NCI-H446 treated with DMSO at 0.1 percent for 48 hours (cell line): ENCODE measurements at regions not wholly inside any gene's neighbourhood (a gene's known extent, or its start where the extent isn't known, plus 50 kb on each side); places are given as distances from the start of the nearest gene placed in this dataset.
A peak's percentile ranks its signal among the peaks of the same experiment; 100 is the strongest.
"Not testable (repeated sequence)": the region's sequence is repeated elsewhere in the genome, so short reads cannot be mapped to it uniquely, and the experiment has no call there.

Experiments
- DNase-seq: peaks from one replicate; lab custom pipeline; 2025; lab: John Stamatoyannopoulos, UW

DNA sequence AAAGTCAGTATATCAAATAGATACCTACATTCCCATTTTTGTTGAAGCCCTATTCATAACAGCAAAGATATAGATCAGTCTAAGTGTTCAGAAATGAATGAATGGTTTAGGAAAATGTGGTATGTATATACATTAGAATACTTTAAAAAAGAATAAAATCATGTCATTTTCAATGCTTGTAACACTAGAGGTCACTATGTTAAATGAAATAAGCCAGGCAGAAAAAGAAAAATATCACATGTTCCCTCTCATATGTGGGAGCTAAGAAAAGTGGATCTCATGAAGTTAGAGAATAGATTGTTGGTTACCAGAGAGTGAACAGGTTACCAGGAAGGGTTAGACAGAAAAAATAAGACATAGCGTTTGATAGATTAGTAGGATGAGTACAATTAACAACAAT is 1111.0 kb upstream of the SLC39A10 start:
- peak; percentile 31 for DNase-seq

DNA sequence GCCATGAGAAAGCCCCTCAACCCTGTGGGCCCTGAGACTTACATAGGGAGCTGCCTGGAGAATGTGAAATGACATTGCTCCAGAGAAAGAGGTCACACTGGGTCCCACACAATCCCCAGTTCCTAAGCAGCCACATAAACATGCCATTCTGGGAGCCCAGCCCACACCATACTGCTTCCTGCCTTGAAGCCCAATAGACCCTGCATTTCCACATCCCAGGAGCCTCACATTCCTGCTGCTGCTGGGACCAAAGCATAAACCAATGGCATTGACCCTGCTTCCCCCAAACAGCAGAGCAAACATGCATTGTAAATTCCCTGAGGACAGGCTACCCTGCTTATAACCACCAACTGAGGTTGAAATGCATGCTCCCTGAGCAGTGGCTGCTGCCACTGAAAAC is 1117.6 kb upstream of the SLC39A10 start:
- DNase-seq, result no peak

DNA sequence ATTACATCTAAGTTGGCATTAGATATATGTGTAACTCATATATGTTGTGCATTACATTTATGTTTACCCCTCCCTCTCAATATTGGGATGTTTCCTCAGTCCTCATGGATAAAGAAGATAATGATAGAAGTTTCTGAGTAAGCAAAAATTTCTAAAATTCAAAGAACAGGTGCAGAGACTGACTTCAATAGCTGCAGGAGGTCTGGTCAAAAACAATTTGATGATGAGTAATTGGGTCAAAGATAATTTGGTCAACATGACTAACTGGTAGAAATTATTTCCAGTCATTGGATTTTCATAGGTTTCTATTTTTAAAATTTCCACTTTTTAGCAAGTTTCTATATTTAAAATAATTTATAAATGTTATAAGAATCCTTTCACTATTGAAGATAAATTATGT is 1130.9 kb upstream of the SLC39A10 start:
- DNase-seq, result peak; percentile 3

DNA sequence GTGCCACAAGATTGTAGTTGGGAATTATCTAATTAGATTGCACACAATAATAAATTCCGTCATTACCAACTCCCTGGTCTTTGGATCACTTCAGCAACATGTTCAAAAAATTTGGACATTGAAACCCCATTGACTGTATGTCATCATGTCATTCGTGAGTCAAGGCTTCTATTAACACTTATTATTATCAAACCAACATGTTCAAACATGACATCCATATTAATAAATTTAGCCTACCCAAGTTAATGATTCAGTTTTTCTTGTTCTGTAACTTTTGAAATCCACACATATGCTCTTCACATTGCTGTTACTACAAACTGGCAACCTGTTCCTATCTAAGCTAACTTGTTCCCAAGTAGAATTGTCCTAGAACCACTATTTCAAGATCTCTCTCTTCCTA is 1142.7 kb upstream of the SLC39A10 start:
- DNase-seq, result no peak

DNA sequence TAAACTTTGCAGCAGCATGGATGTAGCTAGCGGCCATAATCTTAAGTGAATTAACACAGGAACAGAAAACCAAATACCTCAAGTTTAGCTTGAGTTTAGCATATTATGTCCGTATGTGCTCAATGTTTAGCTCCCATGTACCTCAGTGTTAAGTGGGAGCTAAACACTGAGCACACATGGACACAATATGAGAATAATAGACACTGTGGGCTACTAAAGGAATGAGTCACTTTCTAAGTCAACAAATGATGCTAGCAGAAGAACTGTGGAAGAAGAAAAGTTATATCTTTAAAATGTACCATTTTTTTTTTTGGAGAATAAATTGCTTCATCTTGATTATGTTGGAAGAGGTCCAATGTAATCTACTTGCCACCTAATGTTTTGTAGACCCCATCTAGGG is 1146.0 kb upstream of the SLC39A10 start:
- DNase-seq, result not testable (repeated sequence)

DNA sequence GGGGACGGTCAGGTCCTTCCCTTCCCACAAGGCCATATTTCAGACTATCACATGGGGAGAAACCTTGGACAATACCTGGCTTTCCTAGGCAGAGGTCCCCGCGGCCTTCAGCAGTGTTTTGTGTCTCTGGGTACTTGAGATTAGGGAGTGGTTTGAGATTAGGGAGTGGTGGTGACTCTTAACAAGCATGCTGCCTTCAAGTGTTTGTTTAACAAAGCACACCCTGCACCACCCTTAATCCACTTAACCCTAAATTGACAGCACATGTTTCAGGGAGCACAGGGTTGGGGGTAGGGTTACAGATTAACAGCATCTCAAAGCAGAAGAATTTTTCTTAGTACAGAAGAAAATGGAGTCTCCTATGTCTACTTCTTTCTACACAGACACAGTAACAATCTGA is 1152.2 kb upstream of the SLC39A10 start:
- DNase-seq, result not testable (repeated sequence)

DNA sequence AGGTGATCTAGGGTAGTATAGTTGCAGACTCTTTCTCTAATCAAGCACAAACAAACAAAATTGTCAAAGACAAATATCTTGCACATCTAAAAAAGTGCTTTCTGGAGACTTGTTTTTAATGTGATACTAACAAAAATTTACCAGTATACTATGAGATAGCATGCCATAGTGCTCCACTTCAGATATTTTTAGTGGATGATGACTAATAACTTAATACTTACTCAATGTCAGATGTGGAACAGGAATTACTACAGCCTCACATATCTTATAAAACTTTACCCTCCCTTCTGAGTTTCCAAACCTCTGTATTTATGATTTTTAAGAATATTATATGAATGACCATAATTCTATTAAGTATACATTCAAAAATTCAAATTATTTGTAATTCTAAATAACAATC is 1162.0 kb upstream of the SLC39A10 start:
- DNase-seq, result no peak

DNA sequence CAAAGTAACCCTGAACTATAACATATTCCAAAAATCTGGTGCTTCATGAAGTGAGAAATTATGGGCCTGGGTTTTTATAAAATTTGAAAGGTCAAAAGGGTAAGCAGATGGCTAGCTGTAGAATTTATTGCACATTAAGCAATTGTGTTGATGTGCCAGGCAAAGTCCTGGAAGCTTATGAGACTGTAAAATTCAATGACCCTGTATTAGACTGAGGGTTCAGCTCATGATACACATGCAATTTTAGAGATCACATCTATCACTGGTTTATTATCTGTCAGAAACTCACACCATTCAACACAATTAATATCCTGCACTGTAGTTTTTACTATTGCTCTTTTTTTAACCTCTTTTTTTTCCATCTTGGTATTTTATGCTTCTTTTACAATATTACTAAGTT is 1162.6 kb upstream of the SLC39A10 start:
- peak; percentile 68 for DNase-seq

DNA sequence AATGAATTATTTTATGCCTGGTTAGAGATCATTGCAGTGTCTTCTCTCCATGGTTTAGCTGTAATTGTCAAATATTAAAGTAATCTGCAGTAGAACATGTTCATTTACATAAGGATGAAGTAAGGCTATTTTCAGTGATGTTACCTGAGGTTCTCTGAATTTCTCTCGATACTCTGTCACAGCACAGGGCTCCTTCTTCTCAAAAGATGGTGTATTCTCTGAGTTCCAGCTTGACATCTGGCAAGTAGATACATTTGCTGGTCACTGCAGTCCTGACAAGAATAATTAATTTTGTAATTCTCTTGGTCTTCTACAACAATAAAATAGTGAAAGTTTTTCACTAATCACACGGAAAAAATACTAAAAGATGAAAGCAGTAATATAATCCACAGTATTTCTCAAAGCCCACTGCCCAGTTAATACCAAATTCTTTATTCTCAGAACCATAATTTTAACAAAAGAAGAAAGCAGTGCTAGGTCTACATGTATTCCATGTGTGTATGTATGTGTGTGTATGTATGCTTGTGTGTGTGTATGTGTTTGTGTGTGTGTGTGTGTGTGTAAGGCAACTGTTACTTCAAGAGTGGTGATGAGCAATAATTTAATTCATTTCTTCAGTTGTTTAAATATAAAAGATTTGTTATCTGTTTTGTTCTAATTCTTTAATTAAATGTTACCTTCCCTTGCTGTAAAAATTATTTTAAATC is 1165.5 kb upstream of the SLC39A10 start:
- no peak for DNase-seq

DNA sequence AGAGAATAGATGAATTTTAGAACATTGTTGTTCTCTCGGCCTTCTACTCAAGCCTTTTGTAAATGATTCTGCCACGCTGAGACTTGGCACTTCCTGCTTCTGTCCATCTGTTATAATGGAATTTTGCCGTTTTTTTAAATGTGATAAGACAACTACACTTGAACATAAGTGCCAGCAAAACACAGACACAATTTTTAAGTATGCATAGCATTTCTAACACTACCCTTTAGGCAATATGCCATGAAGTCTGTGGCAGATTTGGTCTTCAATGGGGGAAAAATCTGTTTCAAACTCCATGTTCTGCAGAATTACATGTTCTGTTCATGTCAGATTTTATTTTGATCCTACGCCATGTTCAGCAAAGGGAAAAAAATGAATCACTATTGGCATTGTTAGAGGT is 1170.7 kb upstream of the SLC39A10 start:
- DNase-seq, result peak; percentile 46

DNA sequence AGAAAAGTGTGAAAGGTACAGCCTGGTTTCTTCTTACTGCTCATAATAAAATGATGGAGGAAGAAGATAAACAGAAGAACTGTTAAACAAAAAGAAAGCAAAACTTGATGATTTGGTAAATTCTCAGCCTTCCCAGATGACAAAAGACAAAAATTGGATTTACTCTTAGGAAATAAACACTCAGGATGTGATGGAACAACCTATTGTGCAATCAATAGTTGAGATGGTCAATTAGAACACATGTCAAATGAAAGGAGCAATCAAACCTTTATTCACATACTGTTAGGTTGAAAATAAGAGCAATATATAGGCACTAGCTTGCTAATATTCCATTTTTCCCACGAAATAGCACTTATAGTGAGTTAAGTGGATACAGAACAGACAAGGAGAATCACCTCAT is 1174.0 kb upstream of the SLC39A10 start:
- DNase-seq, result no peak

DNA sequence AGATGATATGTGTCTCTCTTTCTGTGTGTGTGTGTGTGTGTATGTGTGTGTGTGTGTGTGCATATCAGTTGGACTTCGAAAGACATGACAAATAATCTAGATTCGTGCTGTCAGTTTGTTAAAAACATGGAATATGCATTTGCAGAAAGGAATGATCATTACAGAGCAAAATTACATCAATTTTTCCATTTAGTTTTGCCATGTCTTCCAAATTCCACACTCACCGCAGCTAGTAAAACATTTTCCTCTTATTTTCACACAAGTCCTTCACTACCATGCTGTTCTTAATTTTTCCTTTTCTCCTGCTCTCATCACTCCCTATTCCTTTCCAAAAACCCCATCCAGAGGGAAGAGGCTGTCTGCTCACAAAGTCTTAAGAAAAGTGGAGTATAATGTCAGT is 1191.4 kb upstream of the SLC39A10 start:
- DNase-seq, result no peak

DNA sequence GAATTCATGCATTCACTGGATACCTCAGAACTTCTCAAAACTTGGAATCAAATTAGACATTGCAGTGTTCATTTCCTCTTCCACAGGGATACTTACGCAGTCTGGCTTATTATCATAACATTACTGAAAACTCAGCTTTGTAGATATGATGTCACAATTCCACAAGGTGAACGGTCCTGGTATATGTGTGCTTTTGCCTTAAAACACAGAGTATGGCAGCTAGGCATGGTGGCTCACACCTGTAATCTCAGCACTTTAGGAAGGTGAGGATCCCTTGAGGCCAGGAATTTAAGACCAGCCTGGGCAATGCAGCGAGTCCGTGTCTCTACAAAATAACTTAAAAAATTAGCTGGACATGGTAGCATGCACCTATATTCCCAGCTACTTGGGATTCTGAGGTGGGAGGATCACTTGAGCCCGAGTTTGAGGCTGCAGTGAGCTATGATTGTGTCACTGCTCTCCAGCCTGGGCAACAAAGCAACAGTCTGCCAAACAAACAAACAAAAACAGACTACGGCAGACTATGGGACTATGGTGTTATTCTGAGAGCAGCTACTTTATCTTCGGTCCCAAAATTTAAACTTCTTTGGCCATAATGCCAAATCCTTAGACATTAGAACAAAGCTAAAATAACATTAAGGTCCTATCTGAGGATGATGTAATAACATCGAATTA is 1191.9 kb upstream of the SLC39A10 start:
- no peak for DNase-seq

DNA sequence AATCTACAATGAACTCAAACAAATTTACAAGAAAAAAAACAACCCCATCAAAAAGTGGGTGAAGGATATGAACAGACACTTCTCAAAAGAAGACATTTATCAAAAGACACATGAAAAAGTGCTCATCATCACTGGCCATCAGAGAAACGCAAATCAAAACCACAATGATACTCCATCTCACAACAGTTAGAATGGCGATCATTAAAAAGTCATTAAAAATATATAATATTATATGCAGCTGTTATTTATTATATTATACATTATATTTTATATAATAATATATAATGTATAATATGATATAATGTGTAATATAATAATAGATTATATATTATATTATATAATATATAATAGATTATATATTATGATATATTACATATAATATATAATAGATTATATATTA is 1194.1 kb upstream of the SLC39A10 start:
- DNase-seq, result not testable (repeated sequence)

DNA sequence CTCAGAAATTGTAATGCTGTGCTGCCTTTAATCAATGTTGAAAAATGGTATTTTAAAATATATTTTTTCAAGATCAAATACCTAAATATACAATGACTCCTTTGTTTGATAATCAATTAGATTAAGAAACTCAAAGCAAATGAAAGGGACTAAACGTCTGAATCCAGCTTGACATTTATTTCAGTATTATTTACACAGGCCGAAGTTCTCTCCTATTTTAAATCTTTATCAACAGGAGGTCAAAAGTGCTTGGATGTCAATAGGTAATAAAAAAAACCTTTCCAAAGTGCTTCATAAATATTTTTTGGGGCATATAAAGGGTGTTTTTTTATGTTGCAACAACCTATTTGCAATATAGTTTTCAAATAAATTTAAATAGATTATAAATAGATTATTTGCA is 1201.7 kb upstream of the SLC39A10 start:
- DNase-seq, result no peak

DNA sequence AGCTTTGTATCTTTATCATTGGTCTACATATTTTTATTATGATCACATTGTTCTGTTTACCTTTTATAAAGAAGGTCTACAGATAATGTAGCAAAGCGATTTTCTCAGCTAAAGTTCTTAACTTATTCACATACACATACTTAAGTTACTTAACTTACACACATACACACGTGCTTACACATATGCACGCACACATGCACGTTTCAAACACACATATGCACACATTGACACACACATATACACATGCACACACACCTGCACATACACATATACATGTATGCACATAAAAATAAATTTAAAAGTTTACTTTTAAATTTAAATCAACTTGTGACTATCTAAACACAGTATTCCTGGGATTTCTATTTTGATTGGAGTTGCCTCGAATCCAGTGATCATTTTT is 1204.5 kb upstream of the SLC39A10 start:
- DNase-seq, result no peak

DNA sequence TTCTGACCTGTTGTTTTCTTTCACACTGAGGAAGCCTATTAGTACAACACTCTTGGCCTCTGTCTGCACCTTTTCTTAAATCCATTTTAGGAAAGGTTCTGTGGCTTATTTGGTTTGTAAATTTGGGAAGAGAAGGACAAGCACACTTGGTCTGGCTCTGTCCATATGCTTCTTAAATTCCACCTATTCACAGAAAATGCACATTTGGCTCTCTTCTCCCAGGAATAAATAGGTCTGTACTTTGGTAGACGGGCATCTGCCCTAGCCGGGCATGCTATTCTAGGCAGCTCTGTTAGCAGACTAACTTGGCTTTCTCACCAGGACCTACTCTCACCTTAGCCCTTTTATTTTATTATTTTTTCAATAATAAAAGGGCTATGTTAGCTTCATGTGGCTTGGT is 1211.8 kb upstream of the SLC39A10 start:
- peak; percentile 44 for DNase-seq

DNA sequence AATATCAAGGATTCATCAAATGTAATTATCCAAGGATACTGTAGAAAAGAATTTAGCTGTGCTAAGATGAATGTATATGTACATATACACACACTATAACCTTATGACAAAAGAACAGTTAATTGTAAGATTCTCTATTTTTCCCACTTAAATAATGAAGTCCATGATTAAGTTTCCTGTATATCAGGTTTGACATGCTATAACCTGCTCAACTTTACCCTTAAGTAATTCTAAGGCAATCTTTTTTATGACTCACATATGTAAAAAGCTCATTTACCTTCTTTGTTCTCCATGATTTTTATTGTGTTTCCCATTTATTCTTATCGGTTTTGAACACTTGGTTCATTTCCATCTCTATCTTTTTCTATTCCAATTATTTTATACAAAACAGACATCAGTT is 1213.1 kb upstream of the SLC39A10 start:
- DNase-seq, result no peak

DNA sequence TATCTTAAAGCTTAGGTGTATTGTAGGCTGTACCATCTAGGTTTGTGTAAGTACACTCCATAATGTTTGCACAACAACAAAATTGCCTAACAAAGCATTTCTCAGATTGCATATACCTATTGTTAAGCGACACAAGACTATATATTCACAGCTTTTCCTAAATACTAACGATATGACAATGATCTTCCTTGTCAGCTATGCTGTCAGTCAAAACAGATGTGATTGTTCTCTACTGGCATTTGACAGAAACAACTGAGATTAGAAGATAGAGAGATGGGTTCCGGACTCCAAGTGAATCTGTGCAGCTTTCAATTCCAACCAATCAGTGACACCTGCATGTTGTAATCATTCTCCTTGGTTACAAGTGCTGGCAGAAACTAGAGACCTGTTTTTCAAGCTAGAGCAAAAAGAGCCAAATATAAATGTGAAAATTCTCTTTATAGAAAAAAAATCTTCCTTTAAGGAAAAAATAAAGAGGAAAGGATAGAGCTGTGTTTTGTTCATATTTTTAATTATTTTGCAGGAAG is 1232.3 kb upstream of the SLC39A10 start:
- no peak for DNase-seq

DNA sequence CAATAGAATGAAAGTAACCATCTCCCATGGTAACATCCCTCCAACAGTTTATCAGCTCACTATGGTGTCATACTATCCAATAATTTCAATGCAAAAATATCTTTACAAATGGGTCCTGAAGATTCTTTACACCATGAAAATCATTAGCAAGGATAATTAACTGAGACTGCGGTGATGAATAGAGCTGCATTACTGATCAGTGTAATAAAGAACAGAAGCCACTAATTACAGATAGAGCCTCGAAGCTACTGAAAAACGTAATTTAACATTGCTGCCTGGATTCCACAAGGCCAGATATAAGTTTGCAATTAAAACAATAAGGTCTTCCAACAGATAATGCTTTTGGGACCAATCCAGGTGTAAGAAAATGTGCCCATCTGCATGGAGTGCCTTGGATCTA is 1245.8 kb upstream of the SLC39A10 start:
- DNase-seq, result no peak

DNA sequence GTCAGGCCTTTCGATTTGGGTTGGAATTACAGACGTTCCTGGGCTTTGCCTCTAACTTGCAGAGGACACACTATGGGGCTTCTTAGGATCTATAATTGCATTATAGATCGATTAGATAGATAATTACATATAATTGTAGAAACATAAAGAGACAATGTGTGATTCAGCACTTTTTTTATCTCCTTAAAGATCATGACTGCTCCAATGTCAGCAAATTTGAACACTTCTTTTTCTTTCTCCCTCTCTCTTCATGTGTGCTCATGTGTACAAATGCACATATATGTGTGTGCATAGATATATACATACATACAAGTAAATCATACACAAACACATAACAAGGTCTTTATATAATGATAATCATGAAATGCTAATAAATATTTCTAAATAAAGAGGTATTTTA is 1261.2 kb upstream of the SLC39A10 start:
- DNase-seq, result no peak

DNA sequence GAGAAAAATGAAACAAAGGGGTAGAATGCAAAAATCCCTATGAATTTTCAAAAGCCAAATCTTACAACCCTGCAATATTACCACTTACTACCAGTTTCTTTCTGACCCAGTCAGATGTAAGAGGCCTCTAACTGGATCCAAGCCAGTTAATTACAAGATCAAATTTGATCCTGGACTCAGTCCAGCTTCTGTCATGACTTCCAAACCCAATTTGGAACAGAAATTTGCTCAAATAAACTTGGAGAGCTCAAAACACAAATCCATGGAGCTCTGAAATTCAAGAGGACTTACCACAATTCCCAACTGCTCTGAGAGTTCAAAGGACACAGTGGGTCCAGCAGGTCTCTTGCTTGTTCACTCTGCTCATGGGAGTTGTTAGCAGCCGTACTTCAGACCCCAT is 1271.7 kb upstream of the SLC39A10 start:
- peak; percentile 85 for DNase-seq

DNA sequence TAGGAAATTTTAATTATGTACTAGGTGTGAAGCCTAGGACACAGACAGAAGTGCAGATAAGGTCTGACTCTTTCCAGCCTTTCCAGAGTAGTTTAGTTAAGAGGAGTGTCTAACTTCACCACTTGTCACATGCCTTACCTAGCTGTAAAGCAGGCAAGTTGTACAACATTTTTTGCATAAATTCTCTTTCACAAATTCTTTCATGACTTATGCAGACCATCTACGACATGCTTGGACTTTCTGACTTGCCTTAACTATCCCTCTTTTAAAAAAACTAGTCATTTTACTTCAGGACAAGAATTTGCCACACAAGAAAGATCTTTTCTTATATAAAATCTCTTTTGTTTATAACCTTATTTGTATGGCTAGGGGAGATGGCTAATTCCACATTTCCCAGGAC is 1273.6 kb upstream of the SLC39A10 start:
- no peak for DNase-seq

DNA sequence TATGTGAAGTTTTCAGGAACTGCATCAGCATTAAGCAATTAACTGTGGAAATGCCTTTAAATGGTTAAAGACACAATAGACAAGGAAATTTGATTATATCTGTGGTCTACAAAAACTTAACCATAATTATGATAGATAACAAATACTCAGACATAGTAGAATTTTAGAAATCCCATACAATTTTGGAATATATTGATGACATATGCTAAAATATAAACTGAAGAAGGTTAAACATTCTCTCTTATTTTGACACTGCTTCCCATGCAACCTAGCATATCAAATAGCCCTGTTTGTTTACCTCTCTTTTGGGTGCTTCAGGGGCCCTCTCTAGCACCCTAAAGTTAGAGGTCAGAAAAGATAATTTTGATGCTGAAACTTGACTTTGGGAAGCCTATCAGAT is 1274.8 kb upstream of the SLC39A10 start:
- DNase-seq, result no peak
